Urothelium cell line (cell line): ENCODE measurements at regions not wholly inside any gene's neighbourhood (a gene's known extent, or its start where the extent isn't known, plus 50 kb on each side); places are given as distances from the start of the nearest gene placed in this dataset.
A peak's percentile ranks its signal among the peaks of the same experiment; 100 is the strongest.

Experiments
- DNase-seq: peaks from one replicate; pipeline ENCODE4 v3.0.0; 2011; ENCODE audit warnings: low spot score, mixed read lengths
- FAIRE-seq: peaks from 2 replicates; lab custom pipeline; 2011; peaks lifted over from hg19 to GRCh38; lab: Jason Lieb, UNC

DNA sequence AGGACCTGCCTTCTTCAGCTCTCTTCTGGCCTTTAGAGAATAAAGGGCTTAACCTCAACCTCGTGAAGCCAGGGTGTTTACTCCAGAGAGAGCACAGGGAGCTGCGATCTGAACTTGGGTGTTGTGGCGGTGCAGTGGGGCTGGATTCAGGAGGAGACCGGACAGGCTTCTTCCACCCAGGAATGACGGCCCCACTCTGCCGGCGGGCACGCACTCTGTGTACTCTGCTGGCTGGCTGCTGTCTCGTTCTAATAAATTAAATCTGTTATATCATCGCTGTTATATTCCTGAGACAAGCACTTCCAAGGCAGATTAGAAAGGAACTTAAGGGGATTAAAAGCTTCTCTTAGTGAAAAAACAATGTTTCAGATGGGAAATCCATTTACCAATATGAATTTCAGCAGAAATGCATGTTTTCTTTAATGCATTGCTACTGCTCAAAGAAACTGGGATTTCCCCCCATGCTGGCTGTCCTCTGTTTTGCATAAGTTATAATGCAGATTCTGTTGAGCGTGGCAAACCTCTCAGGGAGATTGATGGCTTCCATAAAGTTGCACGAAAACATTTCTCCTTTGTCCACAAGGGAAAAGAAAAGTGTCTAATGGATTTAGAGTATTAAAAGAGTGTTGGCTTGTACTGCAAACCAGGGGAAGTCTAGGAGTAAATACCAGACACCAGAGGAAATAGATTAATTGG lies 168.6 kb upstream of the IRX3 start:
- FAIRE-seq: no peak

GRCh38 chr16:54454616-54455015 lies 168.0 kb upstream of the IRX3 start:
- FAIRE-seq (no peak), DNase-seq (no peak)

More for the DNA sequence above, 168.6 kb upstream of the IRX3 start:
- no peak for DNase-seq

- FAIRE-seq (no peak), DNase-seq (no peak)
Measured at GRCh38 chr16:54453871-54454270, 167.3 kb upstream of the IRX3 start.

DNA sequence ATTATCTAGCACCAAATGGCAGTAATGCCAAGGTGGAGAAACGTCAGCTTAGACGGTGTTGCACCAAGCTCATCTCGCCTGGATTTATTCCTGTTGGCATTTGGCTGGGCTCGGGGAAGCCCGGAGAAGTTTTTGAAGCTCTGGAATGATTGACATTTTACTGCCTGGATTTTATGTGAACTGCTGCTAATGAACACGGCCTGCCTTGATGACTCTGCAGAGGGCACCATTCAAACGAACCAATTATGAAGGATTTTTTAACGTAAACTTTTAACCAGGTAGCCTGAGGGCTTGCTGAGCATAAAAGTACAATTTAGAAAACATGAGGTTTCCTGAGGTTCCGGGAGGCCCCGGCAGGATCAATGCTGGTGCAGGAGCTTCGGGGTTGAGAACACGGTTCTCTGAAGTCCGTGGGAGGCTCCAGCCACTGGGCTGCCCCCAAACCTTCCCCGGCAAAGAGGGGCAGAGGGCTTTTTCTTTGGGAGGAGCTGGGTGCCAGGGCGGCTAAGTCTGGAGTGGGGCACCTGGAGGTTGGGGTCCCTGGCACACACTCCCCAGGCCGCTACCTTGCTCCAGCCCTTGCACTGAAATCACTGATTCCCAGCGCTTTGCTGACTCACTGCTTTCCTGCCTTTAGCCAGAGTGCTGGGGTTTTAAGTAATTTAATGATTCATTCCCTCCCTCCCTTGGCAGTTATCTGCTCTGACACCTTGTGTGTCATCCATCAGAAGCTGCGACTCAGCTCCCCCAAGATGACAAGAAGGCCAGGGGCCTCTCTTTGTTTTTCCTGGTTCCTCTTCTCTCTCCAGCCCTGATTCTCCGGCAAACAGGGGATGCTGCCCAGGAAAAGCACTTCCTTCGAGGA lies 161.2 kb upstream of the IRX3 start:
- FAIRE-seq (no peak), DNase-seq (peak; percentile 81)

GRCh38 chr16:54446639-54447038 lies 160.1 kb upstream of the IRX3 start:
- FAIRE-seq (no peak), DNase-seq (peak; percentile 18)

- FAIRE-seq: no peak
- no peak for DNase-seq
Measured at GRCh38 chr16:54444851-54445458, 158.4 kb upstream of the IRX3 start.

DNA sequence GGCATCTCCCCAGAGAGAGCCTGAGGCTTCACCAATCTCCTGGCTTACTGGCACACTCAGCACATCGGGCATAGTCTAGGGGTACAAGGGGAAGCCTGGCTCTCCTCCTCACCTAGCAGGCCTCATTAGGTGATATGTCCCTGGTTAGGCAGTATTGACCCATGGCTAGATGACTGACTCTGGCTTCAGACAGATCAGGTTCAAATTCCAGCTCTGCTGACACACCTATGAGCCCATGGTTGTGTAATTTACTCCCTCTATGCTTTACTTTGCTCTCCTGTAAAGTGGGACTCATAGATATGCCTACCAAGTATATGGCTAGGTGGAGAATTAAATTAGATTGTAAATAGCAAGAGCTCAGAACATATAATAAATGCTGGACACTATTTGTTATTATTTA lies 157.3 kb upstream of the IRX3 start:
- FAIRE-seq: no peak
- DNase-seq: no peak

- FAIRE-seq: no peak
- DNase-seq: no peak
Measured at GRCh38 chr16:54443352-54443751, 156.8 kb upstream of the IRX3 start.

DNA sequence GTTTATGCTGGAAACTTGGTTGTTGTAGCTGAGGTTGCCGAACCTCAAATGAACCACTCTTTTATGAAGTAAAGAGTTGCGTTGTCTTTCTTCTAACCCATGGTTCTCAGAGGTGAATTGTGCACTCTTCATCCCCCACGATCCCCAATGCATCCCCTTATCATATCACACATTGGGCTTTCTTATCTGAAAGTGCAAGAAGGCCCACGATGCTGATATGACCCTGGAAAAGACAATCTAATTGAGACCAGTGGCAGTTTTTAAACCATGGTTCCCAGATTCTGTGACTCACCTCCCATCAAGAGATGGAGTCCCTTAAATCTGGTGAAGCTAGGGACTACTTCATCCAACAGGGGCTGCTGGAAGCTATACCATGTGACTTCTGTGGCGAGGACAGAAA lies 156.3 kb upstream of the IRX3 start:
- no peak for DNase-seq
- FAIRE-seq: no peak

DNA sequence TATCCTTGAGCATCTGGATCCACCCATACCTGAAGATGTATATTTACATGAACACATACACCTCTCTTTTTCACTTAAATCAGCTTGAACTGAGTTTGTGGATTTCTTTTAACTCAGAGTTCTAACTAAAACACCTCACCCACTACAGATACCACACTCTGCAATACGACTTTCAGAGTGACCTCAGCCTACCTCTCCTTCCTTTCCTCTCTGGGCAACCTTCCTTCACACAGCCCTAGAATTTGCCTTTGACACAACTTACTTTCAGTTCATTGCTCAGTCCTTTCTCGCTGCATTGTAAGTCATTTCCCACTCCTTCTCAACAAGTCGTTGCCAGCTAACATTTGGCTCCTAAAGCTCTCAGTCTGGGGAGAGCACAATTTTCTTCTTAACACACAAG lies 151.9 kb upstream of the IRX3 start:
- no peak for FAIRE-seq
- DNase-seq: no peak

GRCh38 chr16:54437921-54438320 lies 151.3 kb upstream of the IRX3 start:
- no peak for DNase-seq
- no peak for FAIRE-seq

DNA sequence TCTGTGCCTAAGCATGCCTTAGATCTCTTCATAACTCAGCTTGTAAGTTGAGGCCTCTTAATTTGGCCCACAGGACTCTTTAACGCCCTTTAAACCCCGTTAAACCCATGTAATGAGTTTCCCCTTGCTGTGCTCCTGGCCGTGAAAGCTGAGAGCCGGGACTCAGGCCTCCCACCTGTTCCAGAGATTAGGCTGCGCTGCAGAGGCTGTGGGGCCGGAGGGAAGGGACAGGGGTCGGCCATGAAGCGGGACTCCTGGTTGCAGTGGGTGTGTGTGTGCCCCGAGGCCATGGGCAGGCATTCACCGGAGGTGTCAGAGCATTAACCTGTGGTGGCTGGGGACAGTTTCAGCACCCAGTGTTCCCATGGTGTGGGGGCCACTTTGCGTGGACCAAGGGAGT lies 150.8 kb upstream of the IRX3 start:
- DNase-seq: no peak
- FAIRE-seq: no peak

DNA sequence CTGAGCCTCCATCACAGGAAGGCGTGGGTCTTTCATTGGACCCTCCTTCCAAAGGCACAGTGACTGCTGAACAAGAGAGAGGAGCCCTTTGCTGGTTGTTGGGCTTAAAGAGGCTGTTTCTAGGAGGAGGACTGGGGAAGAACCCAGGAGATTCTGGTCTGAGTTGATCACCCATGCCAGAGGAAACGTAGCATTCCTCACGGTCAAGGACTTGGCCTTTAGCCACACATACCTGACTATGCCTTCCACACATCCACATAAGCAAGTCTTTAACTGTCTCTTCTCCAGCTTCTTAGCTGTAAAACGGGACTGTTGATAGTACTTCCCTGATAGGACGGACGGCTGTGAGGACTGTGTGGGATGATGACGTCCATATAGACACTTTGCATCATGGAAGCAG lies 149.8 kb upstream of the IRX3 start:
- DNase-seq (no peak), FAIRE-seq (no peak)

DNA sequence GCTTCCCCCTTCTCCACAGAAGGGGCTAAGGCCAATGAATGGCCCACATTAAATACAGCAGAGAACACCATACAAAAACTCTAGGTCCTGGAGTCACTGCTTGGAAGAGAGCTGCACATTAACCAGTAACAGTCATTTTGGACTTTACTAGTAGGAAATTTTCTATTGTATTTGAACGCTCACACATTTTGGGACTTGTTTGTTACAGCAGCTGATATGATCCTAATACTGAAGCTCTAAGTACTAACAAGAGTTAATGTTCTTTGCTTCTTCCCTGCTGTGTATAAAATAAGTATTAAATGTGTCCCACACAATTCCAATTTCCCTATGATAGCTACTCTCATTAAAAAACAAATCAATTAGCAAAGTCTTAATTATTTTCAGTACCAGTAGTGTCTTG lies 148.3 kb upstream of the IRX3 start:
- FAIRE-seq (no peak), DNase-seq (no peak)

GRCh38 chr16:54432897-54433229 lies 146.3 kb upstream of the IRX3 start:
- DNase-seq (no peak), FAIRE-seq (no peak)

GRCh38 chr16:54431997-54432896 lies 145.7 kb upstream of the IRX3 start:
- FAIRE-seq (peak; percentile 5), DNase-seq (peak; percentile 25)

DNA sequence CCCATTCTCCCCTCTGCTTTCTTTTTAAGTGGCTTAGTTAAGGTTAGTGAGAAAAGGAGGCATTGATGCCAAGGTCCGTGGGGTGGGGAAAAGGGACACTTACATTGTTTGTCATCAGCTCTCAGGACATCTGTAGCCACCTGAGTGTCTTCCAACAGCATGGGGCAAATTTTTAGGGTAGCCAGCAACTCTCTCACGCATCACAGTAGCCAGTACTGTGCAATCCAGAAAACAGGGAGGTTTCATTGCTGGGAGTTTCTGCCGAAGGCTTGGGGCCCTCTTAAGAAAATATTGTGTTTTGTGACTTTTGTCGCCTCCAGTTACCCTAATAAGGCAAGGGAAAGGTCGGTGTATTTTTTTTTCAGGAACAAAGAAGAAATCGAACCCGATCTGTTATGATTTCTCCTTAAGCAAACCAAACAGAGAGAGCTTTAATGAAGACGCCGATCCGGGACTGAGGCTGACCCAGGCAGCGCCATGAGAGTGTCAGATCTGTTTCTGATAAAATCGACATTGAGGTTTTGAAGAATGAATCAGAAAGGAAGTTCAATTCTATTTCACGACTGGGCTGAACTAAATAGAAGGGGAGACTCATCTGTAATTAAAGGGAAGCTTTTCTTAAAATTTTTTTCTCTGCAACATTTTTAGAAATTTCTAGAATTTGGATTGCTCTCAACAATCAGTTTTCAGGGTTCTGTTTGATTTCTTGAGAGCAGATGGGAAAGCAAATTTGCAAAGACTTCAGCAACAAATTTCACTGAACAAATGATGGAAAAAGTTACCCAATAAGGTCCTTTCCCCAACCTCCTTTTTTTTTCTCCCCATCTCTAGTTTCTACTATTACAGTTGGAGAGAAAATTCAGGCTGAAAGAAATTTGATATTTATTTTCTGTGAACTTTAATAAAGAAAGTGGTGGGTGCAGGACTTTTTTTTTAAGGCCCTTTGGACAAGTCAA lies 144.7 kb upstream of the IRX3 start:
- no peak for FAIRE-seq
- peak; percentile 18 for DNase-seq

GRCh38 chr16:54430491-54431030 lies 144.0 kb upstream of the IRX3 start:
- FAIRE-seq: no peak
- peak; percentile 31 for DNase-seq

DNA sequence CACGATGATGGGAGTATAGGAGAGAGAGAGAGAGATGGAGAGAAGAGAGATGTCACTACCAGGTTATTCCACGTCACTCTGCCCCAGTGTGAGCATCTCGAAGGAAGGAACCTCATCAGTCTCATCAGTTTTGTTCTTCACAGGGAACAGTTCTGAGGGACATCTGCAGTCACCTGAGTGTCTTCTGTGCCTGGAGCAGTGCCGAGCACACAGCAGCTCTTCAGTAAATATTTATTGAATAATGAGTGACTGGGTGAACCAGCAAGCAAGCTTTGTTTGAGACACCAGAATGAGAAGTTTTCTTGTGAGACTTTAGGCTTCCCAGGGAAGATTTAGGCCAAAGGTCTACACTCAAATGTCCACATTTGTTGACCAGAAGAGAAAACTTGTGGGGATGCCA lies 142.4 kb upstream of the IRX3 start:
- DNase-seq: no peak
- no peak for FAIRE-seq

DNA sequence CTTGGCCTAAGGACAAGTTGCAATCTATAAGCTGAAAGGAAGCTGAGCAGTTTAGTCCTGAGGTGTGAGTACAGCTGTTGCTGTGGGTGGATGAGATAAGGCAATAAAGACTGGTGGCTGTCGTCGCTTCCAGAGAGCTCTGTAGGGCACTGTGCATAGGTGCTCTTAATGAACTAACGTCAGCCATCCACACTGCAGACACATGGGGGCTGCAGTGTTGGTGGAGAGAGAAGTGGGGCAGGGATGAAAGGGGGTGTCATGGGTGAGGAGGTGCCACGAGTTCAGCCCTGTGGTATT lies 139.9 kb upstream of the IRX3 start:
- no peak for FAIRE-seq
- no peak for DNase-seq
